ENCODE measurements at regions not wholly inside any gene's neighbourhood (a gene's known extent, or its start where the extent isn't known, plus 50 kb on each side); places are given as distances from the start of the nearest gene placed in this dataset.

- H3K27me3 Mint-ChIP-seq (ENCODE audit: low read depth), result no peaks in the 10 kb centered on the region
- no peaks in the 10 kb centered on the region for H3K4me1 Mint-ChIP-seq
- H3K9me3 Mint-ChIP-seq, result no peaks in the 10 kb centered on the region
- H3K4me3 Mint-ChIP-seq, result no peak overlapping the region
- no peak for TF ChIP-seq CTCF (conservative IDR thresholded peaks at IDR 0.05)
- no peaks in the 10 kb centered on the region for H3K36me3 Mint-ChIP-seq (ENCODE audit: low read depth)
- no peak for DNase-seq (ENCODE audit: low read depth, low spot score)
- H3K27ac Mint-ChIP-seq (ENCODE audit: unreplicated experiment), result no peak overlapping the region
Observed at GRCh38 chr4:119865789-119866188, 200.9 kb downstream of the MAD2L1 start.

- no peak for TF ChIP-seq CTCF (conservative IDR thresholded peaks at IDR 0.05)
- no peak for DNase-seq (ENCODE audit: low read depth, low spot score)
- Mint-ChIP-seq H3K9me3 (no peaks in the 10 kb centered on the region), H3K4me1 (no peaks in the 10 kb centered on the region), H3K36me3 (ENCODE audit: low read depth) (no peaks in the 10 kb centered on the region), H3K27ac (ENCODE audit: unreplicated experiment) (no peak overlapping the region), H3K27me3 (ENCODE audit: low read depth) (no peaks in the 10 kb centered on the region), H3K4me3 (no peak overlapping the region)
Observed at GRCh38 chr4:119865389-119865788, 201.3 kb downstream of the MAD2L1 start.

- Mint-ChIP-seq H3K9me3 (no peaks in the 10 kb centered on the region), H3K4me3 (no peak overlapping the region), H3K27ac (ENCODE audit: unreplicated experiment) (no peak overlapping the region), H3K4me1 (no peaks in the 10 kb centered on the region), H3K36me3 (ENCODE audit: low read depth) (no peaks in the 10 kb centered on the region), H3K27me3 (ENCODE audit: low read depth) (no peaks in the 10 kb centered on the region)
- no peak for DNase-seq (ENCODE audit: low read depth, low spot score)
- no peak for TF ChIP-seq CTCF (conservative IDR thresholded peaks at IDR 0.05)
Observed at GRCh38 chr4:119861731-119862130, 204.9 kb downstream of the MAD2L1 start.

- Mint-ChIP-seq H3K27ac (ENCODE audit: unreplicated experiment) (no peak overlapping the region), H3K36me3 (ENCODE audit: low read depth) (no peaks in the 10 kb centered on the region), H3K4me1 (no peaks in the 10 kb centered on the region), H3K4me3 (no peak overlapping the region), H3K27me3 (ENCODE audit: low read depth) (no peaks in the 10 kb centered on the region), H3K9me3 (no peaks in the 10 kb centered on the region)
- no peak for DNase-seq (ENCODE audit: low read depth, low spot score)
- no peak for TF ChIP-seq CTCF (conservative IDR thresholded peaks at IDR 0.05)
Observed at GRCh38 chr4:119858176-119858575, 208.5 kb downstream of the MAD2L1 start.

GRCh38 chr4:119854364-119854763 lies 212.3 kb downstream of the MAD2L1 start:
- no peak for DNase-seq (ENCODE audit: low read depth, low spot score)
- no peak for TF ChIP-seq CTCF (conservative IDR thresholded peaks at IDR 0.05)
- no peaks in the 10 kb centered on the region for H3K4me1 Mint-ChIP-seq
- no peaks in the 10 kb centered on the region for H3K9me3 Mint-ChIP-seq
- no peak overlapping the region for H3K4me3 Mint-ChIP-seq
- no peaks in the 10 kb centered on the region for H3K27me3 Mint-ChIP-seq (ENCODE audit: low read depth)
- H3K36me3 Mint-ChIP-seq (ENCODE audit: low read depth), result no peaks in the 10 kb centered on the region
- no peak overlapping the region for H3K27ac Mint-ChIP-seq (ENCODE audit: unreplicated experiment)

- no peaks in the 10 kb centered on the region for H3K36me3 Mint-ChIP-seq (ENCODE audit: low read depth)
- H3K27me3 Mint-ChIP-seq (ENCODE audit: low read depth), result no peaks in the 10 kb centered on the region
- no peak for TF ChIP-seq CTCF (conservative IDR thresholded peaks at IDR 0.05)
- H3K4me1 Mint-ChIP-seq, result no peaks in the 10 kb centered on the region
- no peak overlapping the region for H3K27ac Mint-ChIP-seq (ENCODE audit: unreplicated experiment)
- peaks cover 6% of the 10 kb centered on the region for H3K9me3 Mint-ChIP-seq
- H3K4me3 Mint-ChIP-seq, result no peak overlapping the region
- no peak for DNase-seq (ENCODE audit: low read depth, low spot score)
Observed at GRCh38 chr4:119851649-119852048, 215.0 kb downstream of the MAD2L1 start.

All from neural crest cell (in vitro differentiated cells).